ENCODE measurements at regions not wholly inside any gene's neighbourhood (a gene's known extent, or its start where the extent isn't known, plus 50 kb on each side); places are given as distances from the start of the nearest gene placed in this dataset.

DNA sequence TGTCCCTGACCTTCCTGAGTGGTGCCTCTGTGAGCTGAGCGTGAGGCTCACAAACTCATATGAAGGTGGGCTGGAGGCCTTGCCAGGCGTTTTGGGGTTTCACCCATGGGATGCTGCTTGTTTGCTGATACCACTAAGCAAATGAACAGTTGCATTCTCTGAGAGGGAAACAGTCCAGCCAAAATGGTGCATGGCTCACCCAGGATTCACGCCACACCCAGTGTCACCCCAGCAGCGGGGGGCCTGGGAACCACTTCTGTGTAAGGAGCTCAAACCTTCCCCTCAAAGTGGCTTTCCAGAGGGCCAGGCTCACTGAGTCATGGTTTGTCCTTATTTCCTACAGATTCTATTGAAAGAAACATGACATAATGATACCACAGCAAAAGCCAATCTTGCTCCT is 928.1 kb downstream of the TBC1D22A start:
- no peak for DNase-seq (ENCODE audit: low spot score)

- no peak for DNase-seq (ENCODE audit: low spot score)
These were observed 927.7 kb downstream of the TBC1D22A start for GRCh38 chr22:47690166-47690565.

DNA sequence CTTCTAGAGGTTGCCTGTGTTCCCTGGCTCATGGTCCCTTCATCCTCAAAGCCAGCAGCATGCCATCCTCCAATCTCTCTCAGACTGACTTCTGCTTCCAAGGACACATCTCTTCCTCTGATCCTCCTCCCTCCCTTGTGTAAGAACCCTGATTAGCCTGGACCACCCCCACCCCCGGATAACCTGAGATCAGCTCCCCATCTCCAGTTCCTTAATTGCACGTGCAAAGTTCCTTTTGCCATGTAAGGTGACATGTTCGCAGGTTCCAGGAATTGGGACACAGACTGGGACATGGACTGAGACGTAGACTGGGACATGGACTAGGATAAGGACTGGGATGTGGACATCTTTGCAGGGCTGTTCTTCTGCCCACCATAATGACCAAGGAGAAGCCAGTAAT is 925.3 kb downstream of the TBC1D22A start:
- DNase-seq (ENCODE audit: low spot score) = no peak

GRCh38 chr22:47687346-47687655 is 924.9 kb downstream of the TBC1D22A start:
- DNase-seq (ENCODE audit: low spot score) = no peak

DNA sequence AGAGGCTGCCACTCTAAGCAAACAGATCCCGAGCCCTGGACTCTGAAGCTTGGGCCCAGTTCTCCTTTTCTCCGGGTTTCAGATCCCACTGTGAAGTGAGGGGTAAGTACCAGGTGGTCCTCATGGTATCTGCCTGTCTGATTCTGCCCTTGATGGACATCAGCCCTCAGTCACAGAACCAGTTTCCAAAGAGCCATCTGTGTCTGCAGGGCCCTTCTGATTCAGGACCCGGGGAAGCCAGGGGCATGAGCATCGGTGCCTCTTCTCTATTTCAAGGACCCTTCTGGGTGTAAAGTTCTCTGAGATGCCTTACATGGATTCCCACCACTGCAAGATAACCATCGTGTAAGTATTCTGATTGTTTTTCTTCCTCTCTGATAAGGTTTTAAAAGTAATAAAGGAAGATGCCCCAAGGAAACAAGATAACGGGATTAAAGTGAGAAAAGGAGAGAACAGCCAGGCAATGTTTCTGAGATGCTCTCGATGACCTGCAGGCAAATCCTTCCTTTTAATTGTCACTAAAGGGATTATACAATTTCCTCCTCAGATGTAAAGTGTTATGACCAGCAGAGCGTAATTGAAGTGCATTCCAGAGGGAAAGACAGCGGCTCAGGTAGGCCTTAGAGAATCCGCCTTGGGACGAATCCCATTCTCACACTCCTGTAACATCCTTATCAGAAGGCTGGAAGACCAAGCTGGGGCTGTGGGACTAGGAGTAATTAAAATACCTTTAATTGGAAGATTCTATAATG is 924.3 kb downstream of the TBC1D22A start:
- no peak for DNase-seq (ENCODE audit: low spot score)

- DNase-seq (ENCODE audit: low spot score) = no peak
These were observed 919.1 kb downstream of the TBC1D22A start for GRCh38 chr22:47681411-47682165.

GRCh38 chr22:47678636-47679287 is 916.3 kb downstream of the TBC1D22A start:
- no peak for DNase-seq (ENCODE audit: low spot score)

DNA sequence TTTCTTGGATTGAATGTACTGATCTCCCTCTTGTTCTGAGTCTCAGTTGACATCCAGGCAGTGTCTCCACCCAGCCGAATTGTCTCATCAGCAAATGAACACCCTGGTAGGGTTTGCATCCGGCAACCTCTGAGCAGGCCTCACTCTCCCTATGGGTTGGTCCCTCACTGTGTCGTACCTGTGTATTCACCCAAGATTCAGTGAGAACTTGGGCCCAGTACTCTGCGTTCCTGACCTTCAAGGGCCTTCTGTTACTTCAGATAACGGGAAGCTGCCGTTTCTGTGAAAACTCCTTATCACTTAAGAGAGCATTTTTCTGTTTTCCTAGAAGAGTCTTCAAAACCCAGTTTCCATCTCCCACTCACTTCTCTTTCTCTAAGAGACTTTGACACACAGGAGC is 915.6 kb downstream of the TBC1D22A start:
- no peak for DNase-seq (ENCODE audit: low spot score)

DNA sequence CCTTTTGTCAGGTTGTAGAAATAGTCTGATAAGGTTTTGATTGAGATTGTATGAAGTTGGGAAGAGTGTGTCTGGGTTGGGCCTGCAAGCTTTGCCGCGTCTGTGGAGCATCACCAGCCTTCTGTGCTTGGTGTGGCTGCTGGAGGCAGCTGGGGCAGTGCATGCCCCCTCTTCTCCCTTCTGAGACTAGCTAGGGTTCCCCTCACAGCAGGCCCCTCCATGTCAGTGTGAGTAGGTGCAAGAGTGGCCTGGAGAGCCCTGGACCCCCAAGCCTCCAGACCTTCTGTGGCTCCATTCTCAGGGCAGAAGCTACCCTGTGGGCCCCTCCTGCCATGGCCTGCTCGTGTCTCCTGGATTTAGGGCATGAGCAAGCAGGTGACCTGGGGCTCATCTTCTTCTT is 914.2 kb downstream of the TBC1D22A start:
- no peak for DNase-seq (ENCODE audit: low spot score)

GRCh38 chr22:47674600-47674999 is 912.1 kb downstream of the TBC1D22A start:
- no peak for DNase-seq (ENCODE audit: low spot score)

DNA sequence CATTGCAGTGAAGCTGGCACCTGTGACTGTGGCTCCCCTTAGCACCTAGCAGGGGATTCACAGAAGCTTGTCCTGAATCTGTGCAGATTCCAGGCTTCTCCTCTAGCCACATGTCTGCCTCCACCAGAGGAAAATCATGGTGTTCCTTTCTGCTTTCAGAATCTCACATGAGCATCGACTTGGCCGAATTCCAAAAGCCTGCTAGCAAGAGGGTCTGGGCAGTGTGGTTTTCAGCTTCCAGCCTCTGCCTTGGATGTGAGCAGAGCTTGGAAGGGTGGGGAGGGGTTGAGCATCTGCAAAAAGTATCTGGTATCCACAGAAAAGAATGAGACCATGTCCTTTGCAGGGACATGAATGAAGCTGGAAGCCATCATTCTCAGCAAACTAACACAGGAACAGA is 911.1 kb downstream of the TBC1D22A start:
- no peak for DNase-seq (ENCODE audit: low spot score)

DNA sequence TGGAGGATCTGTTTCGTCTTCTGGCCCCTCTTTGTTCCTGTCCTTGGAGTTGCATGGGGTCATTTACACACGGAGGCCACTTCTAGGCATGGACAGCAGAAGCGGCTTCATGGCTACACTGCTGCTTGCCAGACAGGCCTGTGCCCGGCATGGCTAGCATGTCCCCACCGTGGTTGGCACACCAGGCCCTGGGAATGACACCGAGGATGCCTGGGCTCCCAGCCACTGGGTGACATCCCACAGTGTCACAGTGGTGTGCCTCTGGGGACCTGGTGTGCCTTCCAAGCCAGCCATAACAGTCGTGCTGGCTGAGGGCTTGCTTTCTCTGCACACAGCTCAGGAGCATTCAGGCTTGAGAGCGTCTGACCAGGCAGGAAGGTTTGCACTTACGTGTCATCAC is 910.1 kb downstream of the TBC1D22A start:
- DNase-seq (ENCODE audit: low spot score) = no peak

DNA sequence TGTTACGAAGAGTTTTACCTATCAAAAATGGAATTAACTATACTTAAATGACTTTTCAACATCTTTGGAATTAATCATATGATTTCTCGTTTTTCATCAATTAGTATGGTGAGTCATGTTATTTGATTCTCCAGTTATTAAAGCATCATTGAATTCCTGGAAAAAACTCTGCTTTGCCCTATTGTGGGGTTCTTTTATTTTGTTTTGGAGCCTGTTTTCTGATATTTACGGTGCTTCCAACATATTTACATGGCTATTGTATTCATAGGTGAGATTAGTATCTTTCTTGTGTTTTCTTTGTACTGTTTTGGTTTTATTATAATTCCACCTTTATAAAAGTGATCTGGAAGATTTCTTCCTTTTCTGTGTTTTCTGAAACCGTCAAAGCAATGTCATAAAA is 902.7 kb downstream of the TBC1D22A start:
- no peak for DNase-seq (ENCODE audit: low spot score)

- DNase-seq (ENCODE audit: low spot score) = no peak
These were observed 901.5 kb downstream of the TBC1D22A start for GRCh38 chr22:47663615-47664605.

DNA sequence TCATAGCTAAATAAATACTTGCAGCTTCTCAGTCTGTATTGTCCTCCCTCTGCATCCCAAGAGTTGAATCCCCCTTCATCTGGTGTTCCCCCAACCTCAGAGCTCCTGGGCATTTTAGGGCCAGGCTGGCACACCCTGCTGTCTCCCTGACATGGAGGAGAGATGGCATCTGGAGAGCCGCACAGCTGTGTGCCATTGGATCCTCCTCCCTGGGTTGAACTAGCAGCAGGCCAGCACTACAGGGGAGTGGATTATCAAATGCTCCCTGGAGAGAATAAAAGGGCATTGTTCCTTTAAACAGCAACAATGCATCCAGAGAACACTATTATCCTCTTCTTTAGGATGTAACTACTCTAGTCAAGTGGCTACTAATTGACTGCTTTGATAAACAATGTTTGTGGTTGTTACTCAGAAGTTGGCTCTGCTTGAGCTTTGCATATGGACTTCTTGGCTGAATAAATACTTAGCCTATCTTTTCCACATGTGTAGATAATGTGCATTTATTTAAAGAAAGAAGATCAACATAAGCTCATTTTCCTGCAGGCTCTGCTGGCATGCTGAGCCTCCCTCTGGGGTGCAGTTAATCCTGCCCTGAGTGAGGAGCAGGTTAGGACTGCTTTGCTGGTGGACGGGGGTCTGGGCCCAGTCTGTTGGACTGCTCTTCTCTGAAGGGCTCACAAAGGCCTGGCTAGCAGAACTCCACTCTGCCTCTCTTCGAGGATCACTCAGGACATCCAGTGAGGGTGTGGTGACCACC is 897.2 kb downstream of the TBC1D22A start:
- peak; percentile 2 for DNase-seq (ENCODE audit: low spot score)

DNA sequence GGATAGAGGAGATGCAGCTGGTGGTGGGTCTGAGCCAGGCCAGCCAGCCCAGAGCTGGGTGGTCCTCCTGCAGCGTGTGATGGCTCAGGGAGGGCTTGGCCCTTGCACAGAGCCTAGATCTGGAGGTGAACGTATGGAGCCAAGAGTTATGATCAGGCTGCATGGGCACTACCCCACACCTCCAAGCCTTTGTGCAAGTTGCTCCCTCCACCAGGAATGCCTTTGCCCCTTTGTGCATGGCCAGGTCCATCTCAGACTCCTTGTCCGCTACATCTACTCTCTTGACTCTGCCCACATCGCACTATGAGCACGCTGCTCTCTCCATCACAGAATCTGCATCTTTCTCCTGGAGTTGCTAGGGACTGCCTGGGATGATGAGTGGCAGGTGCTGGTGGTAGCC is 895.7 kb downstream of the TBC1D22A start:
- no peak for DNase-seq (ENCODE audit: low spot score)

- DNase-seq (ENCODE audit: low spot score) = no peak
These were observed 894.8 kb downstream of the TBC1D22A start for GRCh38 chr22:47657224-47657623.

- no peak for DNase-seq (ENCODE audit: low spot score)
These were observed 894.4 kb downstream of the TBC1D22A start for GRCh38 chr22:47656806-47657205.

DNA sequence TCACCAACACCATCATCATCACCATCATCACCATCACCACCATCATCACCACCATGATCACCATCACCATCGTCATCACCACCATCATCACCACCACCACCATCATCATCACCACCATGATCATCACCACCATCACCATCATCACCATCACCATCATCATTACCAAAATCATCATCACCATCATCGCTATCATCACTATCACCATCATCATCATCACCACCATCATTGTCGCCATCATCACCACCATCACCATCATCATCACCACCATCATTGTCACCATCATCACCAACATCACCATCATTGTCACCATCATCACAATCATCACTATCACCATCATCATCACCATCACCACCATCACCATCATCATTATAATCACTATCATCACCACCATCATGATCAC is 893.5 kb downstream of the TBC1D22A start:
- DNase-seq (ENCODE audit: low spot score) = no peak

- DNase-seq (ENCODE audit: low spot score) = no peak
These were observed 892.6 kb downstream of the TBC1D22A start for GRCh38 chr22:47654922-47655491.

DNA sequence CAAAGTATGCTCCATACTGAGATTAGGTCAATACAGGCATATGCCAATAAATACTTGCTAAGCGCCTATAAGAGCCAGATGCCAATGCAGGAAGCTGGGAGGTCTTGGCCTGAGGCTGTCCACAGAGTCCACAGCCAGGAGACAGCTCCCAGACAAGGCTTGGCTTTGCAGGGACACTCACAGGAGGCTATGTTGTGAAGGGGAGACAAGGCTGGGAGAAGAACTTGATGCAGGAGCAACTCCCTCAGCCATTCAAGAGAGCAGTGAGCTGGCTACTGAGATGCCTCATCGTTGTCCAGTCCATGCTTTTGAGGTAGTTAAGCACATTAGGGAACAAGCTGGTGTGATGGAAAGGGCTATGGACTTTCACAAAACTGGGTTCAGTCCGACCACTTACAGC is 891.5 kb downstream of the TBC1D22A start:
- DNase-seq (ENCODE audit: low spot score) = no peak

Measured in SW480 (cell line).